Stimulated activated CD8-positive, alpha-beta memory T cell treated with anti-CD3 and anti-CD28 coated beads, Interleukin-7, amount 100 ng/mL, for 48 hours (primary cell): ENCODE measurements at regions not wholly inside any gene's neighbourhood (a gene's known extent, or its start where the extent isn't known, plus 50 kb on each side); places are given as distances from the start of the nearest gene placed in this dataset.
"Not testable (repeated sequence)": the region's sequence is repeated elsewhere in the genome, so short reads cannot be mapped to it uniquely, and the experiment has no call there.

ENCODE experiments used
- DNase-seq, 2 donors: peaks; one replicate each; pipeline ENCODE4 v3.0.0-alpha.2; 2020; ENCODE audit warnings: low read depth in 1 of 2; ENCODE audit errors: extremely low read depth in 1 of 2

DNA sequence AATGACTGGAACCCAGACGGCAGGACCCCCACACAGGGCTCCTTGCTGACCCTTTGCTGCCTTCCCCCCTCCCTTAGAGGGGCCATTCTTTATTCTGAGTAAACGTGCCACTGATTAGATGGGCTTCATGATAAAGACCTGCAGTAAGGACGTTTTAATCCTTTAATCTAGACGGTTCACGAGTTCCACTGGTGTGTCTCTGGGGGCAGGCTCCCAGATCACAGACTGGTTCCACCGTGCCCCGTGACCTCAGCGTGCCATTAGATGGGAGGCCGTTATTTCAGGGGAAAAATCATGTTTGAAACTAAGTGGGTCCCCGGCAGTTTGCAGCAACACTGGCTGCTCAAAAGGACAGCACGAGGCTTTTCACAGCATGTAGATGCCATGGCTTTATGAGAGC is 246.9 kb upstream of the PLGLB2 start:
- not testable (repeated sequence) for DNase-seq

- not testable (repeated sequence) for DNase-seq
Observed at GRCh38 chr2:87502948-87503347, 244.9 kb upstream of the PLGLB2 start.

- not testable (repeated sequence) for DNase-seq
Observed at GRCh38 chr2:87505239-87505638, 242.6 kb upstream of the PLGLB2 start.

DNA sequence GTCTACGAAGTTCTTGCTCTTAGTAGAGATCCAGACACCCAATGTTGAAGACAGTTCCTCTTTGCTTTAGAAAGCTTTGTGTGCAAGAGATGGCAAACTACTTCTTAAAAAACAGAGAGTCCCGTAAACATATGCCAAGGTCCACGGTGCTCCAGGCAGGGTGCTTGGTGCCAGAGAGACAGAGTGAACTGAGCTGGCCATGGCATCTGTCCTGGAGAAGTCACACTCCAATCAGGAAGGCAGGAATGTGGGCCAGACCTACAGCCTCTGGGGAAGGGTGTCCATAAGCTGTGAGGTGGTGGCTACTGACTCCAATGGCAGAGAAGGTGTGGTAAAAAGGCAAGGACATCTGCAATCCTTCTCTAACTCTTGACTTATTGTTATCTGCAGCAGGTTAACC is 242.0 kb upstream of the PLGLB2 start:
- DNase-seq, result not testable (repeated sequence)

DNA sequence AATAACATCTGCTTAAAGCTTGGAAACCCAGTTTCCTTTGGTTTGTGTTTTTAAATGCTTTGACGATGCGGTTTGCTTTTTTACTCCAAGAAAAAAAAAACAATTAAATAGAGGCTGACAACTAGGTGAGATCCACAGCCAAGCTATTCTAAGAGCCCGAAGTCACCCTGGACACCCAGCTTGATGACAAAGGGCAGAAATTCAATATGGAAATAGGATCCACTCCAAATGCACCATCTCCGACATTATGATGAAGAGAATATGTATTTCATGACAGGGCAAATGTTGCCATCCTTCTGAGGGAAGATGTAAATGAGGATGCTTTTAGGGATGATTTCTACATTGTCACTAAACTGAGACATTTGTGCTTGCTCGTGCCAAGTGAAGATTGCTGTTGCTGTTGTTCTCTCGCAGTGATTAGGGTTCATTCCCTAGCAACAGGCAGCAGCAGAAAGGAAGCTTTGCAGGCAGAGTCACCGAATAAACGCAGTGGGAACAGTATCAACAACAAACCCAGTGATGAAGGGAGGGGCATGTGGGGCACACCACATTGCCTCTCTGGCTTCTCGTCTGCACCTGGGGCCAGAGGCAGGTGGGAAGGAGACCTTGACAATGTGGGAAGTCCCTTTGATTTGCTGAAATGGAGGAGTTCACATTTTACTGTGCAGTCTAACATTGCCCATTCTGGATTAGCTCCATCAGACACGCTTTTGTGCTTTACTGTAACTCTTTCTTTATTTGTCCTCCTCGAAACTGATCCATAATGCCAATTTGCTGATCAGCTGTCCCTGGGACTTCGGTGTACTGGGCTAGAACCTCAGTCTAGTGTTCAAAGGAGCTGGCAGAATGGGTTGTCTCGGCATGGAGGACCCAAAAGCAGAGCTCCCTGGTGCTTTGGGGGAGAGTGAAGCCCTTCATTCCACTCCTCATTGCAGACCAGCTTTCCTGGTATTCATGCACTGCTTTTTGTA is 240.2 kb upstream of the PLGLB2 start:
- DNase-seq, result not testable (repeated sequence)

- not testable (repeated sequence) for DNase-seq
Observed at GRCh38 chr2:87511195-87511778, 236.6 kb upstream of the PLGLB2 start.

GRCh38 chr2:87512864-87513530 is 234.9 kb upstream of the PLGLB2 start:
- DNase-seq, result not testable (repeated sequence)

DNA sequence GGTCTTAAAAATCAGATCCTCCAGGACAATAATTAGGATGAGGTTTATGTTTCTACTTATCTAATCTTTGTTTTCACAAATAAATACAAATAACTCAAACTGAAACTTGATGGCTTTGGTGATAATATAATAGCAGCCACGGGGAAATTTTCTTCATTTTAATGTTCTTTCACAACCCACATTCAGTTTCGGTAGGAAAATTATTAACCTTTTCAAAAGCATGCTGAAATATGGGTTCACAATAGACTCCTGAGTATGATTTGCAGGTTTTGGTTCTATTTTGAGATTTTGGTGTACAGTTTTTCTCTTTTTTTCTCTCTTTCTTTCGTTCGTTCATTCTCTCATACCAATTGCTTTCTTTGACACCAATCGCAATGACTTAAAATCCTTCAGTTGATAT is 233.9 kb upstream of the PLGLB2 start:
- DNase-seq, result not testable (repeated sequence)

- not testable (repeated sequence) for DNase-seq
Observed at GRCh38 chr2:87514515-87514914, 233.4 kb upstream of the PLGLB2 start.

GRCh38 chr2:87515226-87515625 is 232.7 kb upstream of the PLGLB2 start:
- not testable (repeated sequence) for DNase-seq

DNA sequence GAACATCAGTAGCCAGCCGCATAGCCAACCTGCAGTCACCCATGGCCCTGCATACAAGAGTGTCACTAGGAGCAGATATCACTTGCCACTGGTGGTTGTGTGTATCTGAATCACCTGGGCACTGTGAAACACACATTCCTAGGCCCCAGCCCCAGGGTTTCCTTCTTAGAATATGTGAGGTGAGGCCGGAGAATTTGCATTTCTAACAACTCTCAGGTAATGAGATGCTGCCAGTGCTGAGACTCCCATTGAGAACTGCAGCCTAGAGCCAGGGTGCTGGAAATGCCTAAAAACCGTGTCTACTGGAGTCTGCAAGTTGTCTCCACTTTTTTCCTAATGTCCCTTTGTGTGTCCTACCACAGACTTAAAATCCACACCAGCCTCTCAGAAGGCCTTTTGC is 232.0 kb upstream of the PLGLB2 start:
- DNase-seq, result not testable (repeated sequence)

DNA sequence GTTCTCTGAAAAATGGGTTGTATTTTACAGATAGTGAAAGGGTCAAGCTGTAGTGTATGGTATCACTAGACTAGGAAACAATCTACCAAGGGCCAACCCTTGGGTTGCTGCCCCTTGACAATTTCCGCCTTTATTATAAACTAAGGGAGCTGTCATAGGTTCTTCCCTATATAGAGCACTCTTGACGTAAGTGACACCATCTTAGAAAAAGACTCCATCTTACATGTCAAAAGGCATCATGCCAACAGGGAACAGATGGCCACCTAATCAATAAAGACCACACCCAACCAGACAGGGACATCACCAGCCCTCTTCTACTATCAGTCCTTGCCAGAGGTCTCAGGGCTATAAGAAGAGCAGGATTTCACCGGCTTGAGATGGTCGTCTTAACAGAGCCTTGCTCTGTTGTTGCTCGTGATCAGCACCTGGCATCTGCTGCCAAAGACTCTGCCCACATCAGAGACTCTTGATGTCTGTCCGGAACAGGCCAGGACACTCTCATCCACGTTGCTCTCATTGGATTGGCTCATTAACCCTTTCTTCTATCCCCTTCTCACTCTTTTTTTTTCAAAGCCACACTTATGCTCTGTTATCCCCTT is 231.4 kb upstream of the PLGLB2 start:
- DNase-seq, result not testable (repeated sequence)

- DNase-seq, result not testable (repeated sequence)
Observed at GRCh38 chr2:87517438-87517837, 230.4 kb upstream of the PLGLB2 start.

GRCh38 chr2:87518066-87518465 is 229.8 kb upstream of the PLGLB2 start:
- not testable (repeated sequence) for DNase-seq

GRCh38 chr2:87518547-87518946 is 229.3 kb upstream of the PLGLB2 start:
- DNase-seq, result not testable (repeated sequence)

GRCh38 chr2:87519158-87520011 is 228.5 kb upstream of the PLGLB2 start:
- DNase-seq, result not testable (repeated sequence)

- peak in 1 of 2 donors; percentile 47 for DNase-seq
Observed at GRCh38 chr2:87521057-87521456, 226.8 kb upstream of the PLGLB2 start.

GRCh38 chr2:87521489-87521888 is 226.4 kb upstream of the PLGLB2 start:
- DNase-seq, result not testable (repeated sequence)

GRCh38 chr2:87524619-87525188 is 223.2 kb upstream of the PLGLB2 start:
- not testable (repeated sequence) for DNase-seq
